Choroid plexus epithelial cell (primary cell): ENCODE measurements at regions not wholly inside any gene's neighbourhood (a gene's known extent, or its start where the extent isn't known, plus 50 kb on each side); places are given as distances from the start of the nearest gene placed in this dataset.
A peak's percentile ranks its signal among the peaks of the same experiment; 100 is the strongest.

ENCODE experiments used
- DNase-seq: peaks from one replicate; pipeline ENCODE4 v3.0.0-alpha.2; 2010; ENCODE audit warnings: low read depth
- H3K4me3 ChIP-seq: 2 replicates; pipeline ENCODE4 v1.5.1; 2011; ENCODE audit warnings: low read depth, mild to moderate bottlenecking, control low read depth, low read length, moderate library complexity
- CTCF ChIP-seq: conservative IDR thresholded peaks from 2 replicates; pipeline ENCODE4 v1.5.1; 2011; ENCODE audit warnings: low read depth, mild to moderate bottlenecking, control low read depth, inconsistent platforms, low read length, moderate library complexity

GRCh38 chr18:27719680-27720079 lies 457.2 kb downstream of the CDH2 start:
- TF ChIP-seq CTCF: no peak
- H3K4me3 ChIP-seq: no peak overlapping the region
- no peak for DNase-seq

- DNase-seq: no peak
These were observed 459.1 kb downstream of the CDH2 start for GRCh38 chr18:27717816-27718215.

GRCh38 chr18:27717250-27717649 lies 459.7 kb downstream of the CDH2 start:
- DNase-seq: no peak
- no peak overlapping the region for H3K4me3 ChIP-seq
- no peak for TF ChIP-seq CTCF

More at GRCh38 chr18:27717816-27718215, 459.1 kb downstream of the CDH2 start:
- H3K4me3 ChIP-seq: no peak overlapping the region
- TF ChIP-seq CTCF: no peak

GRCh38 chr18:27715751-27716150 lies 461.2 kb downstream of the CDH2 start:
- no peak overlapping the region for H3K4me3 ChIP-seq
- DNase-seq: peak; percentile 35
- TF ChIP-seq CTCF: no peak

GRCh38 chr18:27713738-27714095 lies 463.2 kb downstream of the CDH2 start:
- TF ChIP-seq CTCF: no peak
- H3K4me3 ChIP-seq: no peak overlapping the region
- DNase-seq: peak; percentile 97

- TF ChIP-seq CTCF: no peak
- no peak overlapping the region for H3K4me3 ChIP-seq
- DNase-seq: peak; percentile 39
These were observed 463.7 kb downstream of the CDH2 start for GRCh38 chr18:27713037-27713737.

GRCh38 chr18:27712066-27712465 lies 464.9 kb downstream of the CDH2 start:
- DNase-seq: peak; percentile 15
- TF ChIP-seq CTCF: no peak
- no peak overlapping the region for H3K4me3 ChIP-seq
